SK-N-SH treated with all-trans-retinoic acid at 6 μM for 48 hours (cell line): ENCODE measurements at regions not wholly inside any gene's neighbourhood (a gene's known extent, or its start where the extent isn't known, plus 50 kb on each side); places are given as distances from the start of the nearest gene placed in this dataset.

Source experiments
- ATAC-seq: fragments of 200-7000 bp; cut with Tn5 transposase; 3 replicates; pipeline ENCODE4 v1.9.1; 2020; ENCODE audit warnings: mild to moderate bottlenecking, moderate library complexity
- ARNTL ChIP-seq: fragments of 450-650 bp; formaldehyde crosslinking; IDR thresholded peaks from 2 replicates; pipeline ENCODE4 v1.5.0; 2020; ENCODE audit warnings: low read depth, mild to moderate bottlenecking, moderate library complexity, borderline replicate concordance
- BACH2 ChIP-seq: fragments of 250-450 bp; sonication (Bioruptor Pico); IDR thresholded peaks from 2 replicates; pipeline ENCODE4 v1.9.0; 2021; ENCODE audit warnings: mild to moderate bottlenecking, borderline replicate concordance
- CREB5 ChIP-seq: fragments of 250-450 bp; sonication (Bioruptor Pico); IDR thresholded peaks from 2 replicates; pipeline ENCODE4 v1.5.1; 2020; ENCODE audit warnings: low read depth, mild to moderate bottlenecking, moderate library complexity
- CSRNP3 ChIP-seq: fragments of 250-450 bp; sonication (Bioruptor Pico); IDR thresholded peaks from 2 replicates; pipeline ENCODE4 v1.5.1; 2021; ENCODE audit warnings: mild to moderate bottlenecking, moderate library complexity
- ESRRG ChIP-seq: fragments of 250-450 bp; sonication (Bioruptor Pico); IDR thresholded peaks from 2 replicates; pipeline ENCODE4 v1.6.1; 2021; ENCODE audit warnings: mild to moderate bottlenecking
- GLIS3 ChIP-seq: fragments of 250-450 bp; sonication (Bioruptor Pico); IDR thresholded peaks from 2 replicates; pipeline ENCODE4 v1.5.0; 2020; ENCODE audit warnings: mild to moderate bottlenecking, moderate library complexity
- OSR1 ChIP-seq: fragments of 250-450 bp; sonication (Bioruptor Pico); IDR thresholded peaks from 2 replicates; pipeline ENCODE4 v1.8.0; 2022; ENCODE audit warnings: moderate library complexity, mild to moderate bottlenecking, inconsistent platforms
- PATZ1 ChIP-seq: fragments of 250-450 bp; sonication (Bioruptor Pico); IDR thresholded peaks from 2 replicates; pipeline ENCODE4 v1.8.0; 2020; ENCODE audit warnings: mild to moderate bottlenecking, moderate library complexity, borderline replicate concordance
- POU6F1 ChIP-seq: fragments of 250-450 bp; sonication (Bioruptor Pico); IDR thresholded peaks from 2 replicates; pipeline ENCODE4 v1.8.0; 2021; ENCODE audit warnings: low read depth, mild to moderate bottlenecking, moderate library complexity, borderline replicate concordance
- RARB ChIP-seq: fragments of 250-450 bp; sonication (Bioruptor Pico); IDR thresholded peaks from 2 replicates; pipeline ENCODE4 v1.8.0; 2021; ENCODE audit warnings: mild to moderate bottlenecking, moderate library complexity
- SNAI2 ChIP-seq: fragments of 250-450 bp; sonication (Bioruptor Pico); IDR thresholded peaks from 2 replicates; pipeline ENCODE4 v1.5.0; 2020; ENCODE audit warnings: mild to moderate bottlenecking, moderate library complexity
- TCF4 ChIP-seq: fragments of 250-450 bp; sonication (Bioruptor Pico); IDR thresholded peaks from 2 replicates; pipeline ENCODE4 v1.8.0; 2021; ENCODE audit warnings: mild to moderate bottlenecking, moderate library complexity, borderline replicate concordance
- TOX ChIP-seq: fragments of 250-450 bp; sonication (Bioruptor Pico); IDR thresholded peaks from 2 replicates; pipeline ENCODE4 v1.8.0; 2021; ENCODE audit warnings: mild to moderate bottlenecking, moderate library complexity, borderline replicate concordance
- TSHZ2 ChIP-seq: fragments of 250-450 bp; sonication (Bioruptor Pico); IDR thresholded peaks from 2 replicates; pipeline ENCODE4 v1.5.0; 2020; ENCODE audit warnings: mild to moderate bottlenecking, moderate library complexity
- ZC3H10 ChIP-seq: fragments of 250-450 bp; sonication (Bioruptor Pico); IDR thresholded peaks from 2 replicates; pipeline ENCODE4 v1.5.1; 2021; ENCODE audit warnings: mild to moderate bottlenecking, moderate library complexity
- ZFP3 ChIP-seq: fragments of 250-450 bp; sonication (Bioruptor Pico); IDR thresholded peaks from 2 replicates; pipeline ENCODE4 v1.5.0; 2020; ENCODE audit warnings: mild to moderate bottlenecking, moderate library complexity
- ZNF565 ChIP-seq: fragments of 450-650 bp; formaldehyde crosslinking; conservative IDR thresholded peaks from 2 replicates; pipeline ENCODE4 v1.5.0; 2020; ENCODE audit warnings: low read depth, mild to moderate bottlenecking, moderate library complexity
- ZNF70 ChIP-seq: fragments of 450-650 bp; formaldehyde crosslinking; IDR thresholded peaks from 2 replicates; pipeline ENCODE4 v1.5.0; 2020; ENCODE audit warnings: mild to moderate bottlenecking, moderate library complexity
- ZNF8 ChIP-seq: fragments of 450-650 bp; formaldehyde crosslinking; IDR thresholded peaks from 2 replicates; pipeline ENCODE4 v1.5.0; 2020; ENCODE audit warnings: mild to moderate bottlenecking, moderate library complexity

- ATAC-seq, result no peak
- TF ChIP-seq GLIS3 (CRISPR knock-in tag) (no peak), OSR1 (CRISPR knock-in tag) (no peak), TOX (CRISPR knock-in tag) (no peak), ZNF70 (no peak), ZNF565 (CRISPR knock-in tag) (no peak), ZC3H10 (CRISPR knock-in tag) (no peak), TCF4 (no peak), CSRNP3 (CRISPR knock-in tag) (no peak), RARB (no peak), CREB5 (no peak), SNAI2 (CRISPR knock-in tag) (no peak), POU6F1 (CRISPR knock-in tag) (no peak)
These were observed 90.8 kb upstream of the RORA start for GRCh38 chr15:61319892-61320291.

- no peak for TF ChIP-seq ZNF8 (CRISPR knock-in tag)
- TF ChIP-seq RARB, result no peak
- no peak for TF ChIP-seq ZC3H10 (CRISPR knock-in tag)
- TF ChIP-seq TSHZ2, result no peak
- TF ChIP-seq ESRRG (CRISPR knock-in tag), result no peak
- no peak for TF ChIP-seq ARNTL (CRISPR knock-in tag)
- TF ChIP-seq TCF4, result no peak
- TF ChIP-seq CSRNP3 (CRISPR knock-in tag), result no peak
- TF ChIP-seq PATZ1, result no peak
- TF ChIP-seq CREB5, result no peak
- TF ChIP-seq POU6F1 (CRISPR knock-in tag), result no peak
- no peak for TF ChIP-seq ZFP3
- TF ChIP-seq ZNF565 (CRISPR knock-in tag), result no peak
- TF ChIP-seq OSR1 (CRISPR knock-in tag), result no peak
- no peak for TF ChIP-seq BACH2 (CRISPR knock-in tag)
- no peak for ATAC-seq
These were observed 89.9 kb upstream of the RORA start for GRCh38 chr15:61318802-61319525.
